ENCODE measurements at regions not wholly inside any gene's neighbourhood (a gene's known extent, or its start where the extent isn't known, plus 50 kb on each side); places are given as distances from the start of the nearest gene placed in this dataset.

DNA sequence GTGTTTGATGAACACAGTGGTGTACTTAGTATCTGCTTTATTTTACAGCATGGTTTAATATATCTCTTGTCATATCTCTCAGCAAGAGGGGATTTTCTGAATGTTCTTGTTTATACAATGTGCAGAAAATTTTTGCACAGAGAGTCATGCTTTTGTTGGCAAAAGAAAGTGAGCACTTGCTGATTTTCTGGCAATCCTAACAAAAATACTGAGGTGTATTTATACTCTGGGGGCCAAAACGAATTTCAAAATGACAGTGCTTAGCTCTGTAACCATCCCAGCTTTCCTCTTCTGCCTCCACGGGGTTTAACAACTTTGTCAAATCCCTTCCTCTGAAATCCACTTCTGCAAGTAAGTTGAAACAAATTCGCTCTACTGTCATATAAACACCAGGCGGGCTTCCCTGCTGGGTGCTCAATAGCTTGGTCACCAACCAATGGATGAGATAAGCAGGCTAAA lies 169.2 kb downstream of the NOC3L start:
- TF ChIP-seq EZH2 (IDR thresholded peaks at IDR 0.05; ENCODE audit: insufficient read depth, poor library complexity, severe bottlenecking) (no peak), EZH2phosphoT487 (IDR thresholded peaks at IDR 0.05; ENCODE audit: insufficient read depth, low read depth) (no peak)

All from GM23248 (cell line).